ENCODE measurements at regions not wholly inside any gene's neighbourhood (a gene's known extent, or its start where the extent isn't known, plus 50 kb on each side); places are given as distances from the start of the nearest gene placed in this dataset.

- ATAC-seq (ENCODE audit: low FRiP score) (no peak), DNase-seq (ENCODE audit: low spot score) (no peak)
- TF ChIP-seq CTCF (IDR thresholded peaks at IDR 0.05): no peak
Measured at GRCh38 chr16:64132190-64132589, 989.7 kb downstream of the CDH11 start.

- DNase-seq (ENCODE audit: low spot score): no peak
- no peak for TF ChIP-seq CTCF (IDR thresholded peaks at IDR 0.05)
- no peak for ATAC-seq (ENCODE audit: low FRiP score)
Measured at GRCh38 chr16:64131423-64131822, 990.4 kb downstream of the CDH11 start.

GRCh38 chr16:64130140-64130539, 991.7 kb downstream of the CDH11 start:
- no peak for DNase-seq (ENCODE audit: low spot score)
- no peak for TF ChIP-seq CTCF (IDR thresholded peaks at IDR 0.05)
- ATAC-seq (ENCODE audit: low FRiP score): no peak

GRCh38 chr16:64122177-64122576, 999.7 kb downstream of the CDH11 start:
- no peak for DNase-seq (ENCODE audit: low spot score)
- ATAC-seq (ENCODE audit: low FRiP score): no peak
- no peak for TF ChIP-seq CTCF (IDR thresholded peaks at IDR 0.05)

GRCh38 chr16:64121473-64121872, 1000.4 kb downstream of the CDH11 start:
- ATAC-seq (ENCODE audit: low FRiP score): no peak
- no peak for DNase-seq (ENCODE audit: low spot score)
- no peak for TF ChIP-seq CTCF (IDR thresholded peaks at IDR 0.05)

- DNase-seq (ENCODE audit: low spot score): no peak
- ATAC-seq (ENCODE audit: low FRiP score): no peak
- TF ChIP-seq CTCF (IDR thresholded peaks at IDR 0.05): no peak
Measured at GRCh38 chr16:64116151-64116550, 1005.7 kb downstream of the CDH11 start.

- TF ChIP-seq CTCF (IDR thresholded peaks at IDR 0.05): no peak
- no peak for DNase-seq (ENCODE audit: low spot score)
- ATAC-seq (ENCODE audit: low FRiP score): no peak
Measured at GRCh38 chr16:64109241-64109640, 1012.6 kb downstream of the CDH11 start.

All from omental fat pad (tissue), 3 donors.